ENCODE measurements at regions not wholly inside any gene's neighbourhood (a gene's known extent, or its start where the extent isn't known, plus 50 kb on each side); places are given as distances from the start of the nearest gene placed in this dataset.

DNA sequence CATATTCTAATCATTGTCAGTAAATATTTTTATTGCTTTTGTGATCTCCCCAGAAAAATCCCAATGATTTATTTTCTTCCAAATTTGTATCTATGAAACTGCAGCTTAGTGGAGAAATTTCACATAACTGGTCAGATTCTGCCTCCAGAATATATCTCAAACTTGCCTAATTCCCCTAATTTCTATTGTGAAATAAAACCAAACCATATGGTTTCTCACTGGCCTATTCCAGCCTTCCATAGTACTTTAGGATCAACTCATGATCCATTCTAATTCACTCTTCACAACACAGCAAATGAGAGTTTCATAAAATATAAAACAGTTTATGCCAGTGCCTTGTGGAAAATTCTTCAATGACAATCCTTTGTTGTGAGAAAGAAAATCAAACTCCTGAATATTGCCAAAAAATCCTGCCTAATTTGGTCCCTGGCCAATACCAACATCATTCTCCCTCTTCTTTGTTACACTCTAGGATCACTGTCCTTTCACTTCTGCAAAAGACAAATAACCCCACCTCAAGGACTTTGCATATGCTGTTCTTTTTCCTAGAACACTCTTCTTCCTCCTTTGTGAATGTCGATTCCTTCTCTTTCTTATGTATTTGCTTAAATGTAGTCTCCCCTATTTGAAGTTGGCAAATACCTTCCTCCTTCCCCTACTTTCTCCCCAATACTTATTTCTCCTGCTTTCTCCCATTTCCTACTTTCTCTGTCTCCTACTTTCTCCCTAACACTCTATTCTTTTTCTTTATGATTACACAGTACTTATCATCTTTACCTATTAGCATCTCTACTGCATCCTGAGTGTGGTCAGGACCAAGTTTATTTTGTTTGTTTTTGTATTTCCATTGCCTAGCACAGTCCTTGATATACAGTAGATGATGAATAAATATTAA, 587.5 kb downstream of the RFPL4B start:
- Mint-ChIP-seq H3K27me3 (ENCODE audit: insufficient read depth, low read depth, poor library complexity) (no peaks in the 10 kb centered on the region), H3K27ac (no peak overlapping the region)
- no peaks in the 10 kb centered on the region for H3K36me3 ChIP-seq (ENCODE audit: insufficient read depth)

More for the DNA sequence above, 587.5 kb downstream of the RFPL4B start:
- Histone ChIP-seq H3K4me1 (ENCODE audit: insufficient read depth) (peaks cover 14% of the 10 kb centered on the region), H3K4me2 (peak overlapping the region; percentile 53; the same call in 1 of the 2 replicates), H3K27ac (ENCODE audit: low read depth) (no peak overlapping the region), H3K4me3 (peak overlapping the region; percentile 29; the same call in 1 of the 2 replicates), H3K79me2 (replicated peaks; ENCODE audit: insufficient read depth) (no peaks in the 10 kb centered on the region), H4K20me1 (replicated peaks; ENCODE audit: insufficient read depth) (no peaks in the 10 kb centered on the region), H2AFZ (no peak overlapping the region), H3K9me2 (ENCODE audit: insufficient read depth) (no peaks in the 10 kb centered on the region), H3K27me3 (ENCODE audit: insufficient read depth) (no peaks in the 10 kb centered on the region), H3F3A (replicated peaks; ENCODE audit: low read depth) (no peaks in the 10 kb centered on the region)
- TF ChIP-seq STAT1 (IDR thresholded peaks at IDR 0.05; ENCODE audit: unreplicated experiment) (no peak), NANOG (IDR thresholded peaks at IDR 0.05; ENCODE audit: borderline replicate concordance) (no peak), ZNF114 (CRISPR knock-in tag; IDR thresholded peaks at IDR 0.05) (no peak)
- TF ChIP-seq, protein P1, sequence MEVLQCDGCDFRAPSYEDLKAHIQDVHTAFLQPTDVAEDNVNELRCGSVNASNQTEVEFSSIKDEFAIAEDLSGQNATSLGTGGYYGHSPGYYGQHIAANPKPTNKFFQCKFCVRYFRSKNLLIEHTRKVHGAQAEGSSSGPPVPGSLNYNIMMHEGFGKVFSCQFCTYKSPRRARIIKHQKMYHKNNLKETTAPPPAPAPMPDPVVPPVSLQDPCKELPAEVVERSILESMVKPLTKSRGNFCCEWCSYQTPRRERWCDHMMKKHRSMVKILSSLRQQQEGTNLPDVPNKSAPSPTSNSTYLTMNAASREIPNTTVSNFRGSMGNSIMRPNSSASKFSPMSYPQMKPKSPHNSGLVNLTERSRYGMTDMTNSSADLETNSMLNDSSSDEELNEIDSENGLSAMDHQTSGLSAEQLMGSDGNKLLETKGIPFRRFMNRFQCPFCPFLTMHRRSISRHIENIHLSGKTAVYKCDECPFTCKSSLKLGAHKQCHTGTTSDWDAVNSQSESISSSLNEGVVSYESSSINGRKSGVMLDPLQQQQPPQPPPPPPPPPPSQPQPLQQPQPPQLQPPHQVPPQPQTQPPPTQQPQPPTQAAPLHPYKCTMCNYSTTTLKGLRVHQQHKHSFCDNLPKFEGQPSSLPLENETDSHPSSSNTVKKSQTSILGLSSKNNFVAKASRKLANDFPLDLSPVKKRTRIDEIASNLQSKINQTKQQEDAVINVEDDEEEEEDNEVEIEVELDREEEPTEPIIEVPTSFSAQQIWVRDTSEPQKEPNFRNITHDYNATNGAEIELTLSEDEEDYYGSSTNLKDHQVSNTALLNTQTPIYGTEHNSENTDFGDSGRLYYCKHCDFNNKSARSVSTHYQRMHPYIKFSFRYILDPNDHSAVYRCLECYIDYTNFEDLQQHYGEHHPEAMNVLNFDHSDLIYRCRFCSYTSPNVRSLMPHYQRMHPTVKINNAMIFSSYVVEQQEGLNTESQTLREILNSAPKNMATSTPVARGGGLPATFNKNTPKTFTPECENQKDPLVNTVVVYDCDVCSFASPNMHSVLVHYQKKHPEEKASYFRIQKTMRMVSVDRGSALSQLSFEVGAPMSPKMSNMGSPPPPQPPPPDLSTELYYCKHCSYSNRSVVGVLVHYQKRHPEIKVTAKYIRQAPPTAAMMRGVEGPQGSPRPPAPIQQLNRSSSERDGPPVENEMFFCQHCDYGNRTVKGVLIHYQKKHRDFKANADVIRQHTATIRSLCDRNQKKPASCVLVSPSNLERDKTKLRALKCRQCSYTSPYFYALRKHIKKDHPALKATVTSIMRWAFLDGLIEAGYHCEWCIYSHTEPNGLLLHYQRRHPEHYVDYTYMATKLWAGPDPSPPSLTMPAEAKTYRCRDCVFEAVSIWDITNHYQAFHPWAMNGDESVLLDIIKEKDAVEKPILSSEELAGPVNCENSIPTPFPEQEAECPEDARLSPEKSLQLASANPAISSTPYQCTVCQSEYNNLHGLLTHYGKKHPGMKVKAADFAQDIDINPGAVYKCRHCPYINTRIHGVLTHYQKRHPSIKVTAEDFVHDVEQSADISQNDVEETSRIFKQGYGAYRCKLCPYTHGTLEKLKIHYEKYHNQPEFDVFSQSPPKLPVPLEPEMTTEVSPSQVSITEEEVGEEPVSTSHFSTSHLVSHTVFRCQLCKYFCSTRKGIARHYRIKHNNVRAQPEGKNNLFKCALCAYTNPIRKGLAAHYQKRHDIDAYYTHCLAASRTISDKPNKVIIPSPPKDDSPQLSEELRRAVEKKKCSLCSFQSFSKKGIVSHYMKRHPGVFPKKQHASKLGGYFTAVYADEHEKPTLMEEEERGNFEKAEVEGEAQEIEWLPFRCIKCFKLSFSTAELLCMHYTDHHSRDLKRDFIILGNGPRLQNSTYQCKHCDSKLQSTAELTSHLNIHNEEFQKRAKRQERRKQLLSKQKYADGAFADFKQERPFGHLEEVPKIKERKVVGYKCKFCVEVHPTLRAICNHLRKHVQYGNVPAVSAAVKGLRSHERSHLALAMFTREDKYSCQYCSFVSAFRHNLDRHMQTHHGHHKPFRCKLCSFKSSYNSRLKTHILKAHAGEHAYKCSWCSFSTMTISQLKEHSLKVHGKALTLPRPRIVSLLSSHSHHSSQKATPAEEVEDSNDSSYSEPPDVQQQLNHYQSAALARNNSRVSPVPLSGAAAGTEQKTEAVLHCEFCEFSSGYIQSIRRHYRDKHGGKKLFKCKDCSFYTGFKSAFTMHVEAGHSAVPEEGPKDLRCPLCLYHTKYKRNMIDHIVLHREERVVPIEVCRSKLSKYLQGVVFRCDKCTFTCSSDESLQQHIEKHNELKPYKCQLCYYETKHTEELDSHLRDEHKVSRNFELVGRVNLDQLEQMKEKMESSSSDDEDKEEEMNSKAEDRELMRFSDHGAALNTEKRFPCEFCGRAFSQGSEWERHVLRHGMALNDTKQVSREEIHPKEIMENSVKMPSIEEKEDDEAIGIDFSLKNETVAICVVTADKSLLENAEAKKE (CRISPR knock-in tag; IDR thresholded peaks at IDR 0.05), result peak; percentile 21; the same call in 1 of the 2 replicates
- TF ChIP-seq, protein P2, sequence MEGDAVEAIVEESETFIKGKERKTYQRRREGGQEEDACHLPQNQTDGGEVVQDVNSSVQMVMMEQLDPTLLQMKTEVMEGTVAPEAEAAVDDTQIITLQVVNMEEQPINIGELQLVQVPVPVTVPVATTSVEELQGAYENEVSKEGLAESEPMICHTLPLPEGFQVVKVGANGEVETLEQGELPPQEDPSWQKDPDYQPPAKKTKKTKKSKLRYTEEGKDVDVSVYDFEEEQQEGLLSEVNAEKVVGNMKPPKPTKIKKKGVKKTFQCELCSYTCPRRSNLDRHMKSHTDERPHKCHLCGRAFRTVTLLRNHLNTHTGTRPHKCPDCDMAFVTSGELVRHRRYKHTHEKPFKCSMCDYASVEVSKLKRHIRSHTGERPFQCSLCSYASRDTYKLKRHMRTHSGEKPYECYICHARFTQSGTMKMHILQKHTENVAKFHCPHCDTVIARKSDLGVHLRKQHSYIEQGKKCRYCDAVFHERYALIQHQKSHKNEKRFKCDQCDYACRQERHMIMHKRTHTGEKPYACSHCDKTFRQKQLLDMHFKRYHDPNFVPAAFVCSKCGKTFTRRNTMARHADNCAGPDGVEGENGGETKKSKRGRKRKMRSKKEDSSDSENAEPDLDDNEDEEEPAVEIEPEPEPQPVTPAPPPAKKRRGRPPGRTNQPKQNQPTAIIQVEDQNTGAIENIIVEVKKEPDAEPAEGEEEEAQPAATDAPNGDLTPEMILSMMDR (conservative IDR thresholded peaks at IDR 0.05; ENCODE audit: low read depth in 2 of 2), result no peak
- peak; percentile 8 for DNase-seq (ENCODE audit: low spot score)
- ATAC-seq, result peak; percentile 56
- Mint-ChIP-seq H3K4me1 (peaks cover 9% of the 10 kb centered on the region), H3K4me3 (no peak overlapping the region), H3K36me3 (ENCODE audit: low read depth) (no peaks in the 10 kb centered on the region), H3K9me3 (no peaks in the 10 kb centered on the region)
